K562 (cell line): ENCODE measurements at regions not wholly inside any gene's neighbourhood (a gene's known extent, or its start where the extent isn't known, plus 50 kb on each side); places are given as distances from the start of the nearest gene placed in this dataset.

Source experiments
- ELF1 ChIP-seq: fragments of 200-800 bp; sonication (Bioruptor generic); IDR thresholded peaks from 2 replicates; pipeline ENCODE4 v1.6.1; 2016; ENCODE audit warnings: missing genetic modification characterization, missing compliant biosample characterization
- ELK1 ChIP-seq: sonication (generic); formaldehyde crosslinking; IDR thresholded peaks from 2 replicates; pipeline ENCODE4 v1.8.1; 2022; ENCODE audit warnings: missing genetic modification reagents
- EP300 ChIP-seq: IDR thresholded peaks from 2 replicates; pipeline ENCODE4 v1.6.1; 2012; ENCODE audit warnings: low read length, improper control_type of control experiment
- FOXA1 ChIP-seq: fragments of 450-650 bp; IDR thresholded peaks from 2 replicates; pipeline ENCODE4 v1.6.1; 2016; ENCODE audit warnings: mild to moderate bottlenecking, borderline replicate concordance
- MBD1 ChIP-seq: fragments of 250-450 bp; sonication (Bioruptor Pico); IDR thresholded peaks from 2 replicates; pipeline ENCODE4 v1.8.0; 2022; ENCODE audit warnings: inconsistent platforms
- PURB ChIP-seq: sonication (generic); formaldehyde crosslinking; IDR thresholded peaks from 2 replicates; pipeline ENCODE4 v1.9.0; 2021; ENCODE audit warnings: low read depth, mild to moderate bottlenecking, missing genetic modification reagents
- SIN3A ChIP-seq, 2 experiments: fragments of 150-350 bp in 1 of 2; IDR thresholded peaks; 2 replicates each; pipeline ENCODE4 v1.6.1; 2011 to 2016; ENCODE audit warnings: borderline replicate concordance in 2 of 2, low read depth in 2 of 2, low read length in 2 of 2, mild to moderate bottlenecking in 2 of 2, moderate library complexity in 2 of 2; ENCODE audit not compliant: control insufficient read depth in 1 of 2

GRCh38 chr7:47024991-47025390, 556.9 kb downstream of the TNS3 start:
- TF ChIP-seq SIN3A (IDR thresholded peaks at IDR 0.05; ENCODE audit: borderline replicate concordance in 2 of 2, control insufficient read depth in 1 of 2, low read depth in 2 of 2, low read length in 2 of 2) (no peak), ELF1 (tag) (no peak), ELK1 (CRISPR knock-in tag) (no peak), MBD1 (CRISPR knock-in tag) (no peak), FOXA1 (no peak), PURB (CRISPR knock-in tag) (no peak), EP300 (no peak)
